ENCODE measurements at regions not wholly inside any gene's neighbourhood (a gene's known extent, or its start where the extent isn't known, plus 50 kb on each side); places are given as distances from the start of the nearest gene placed in this dataset.
"Not testable (repeated sequence)": the region's sequence is repeated elsewhere in the genome, so short reads cannot be mapped to it uniquely, and the experiment has no call there.

DNA sequence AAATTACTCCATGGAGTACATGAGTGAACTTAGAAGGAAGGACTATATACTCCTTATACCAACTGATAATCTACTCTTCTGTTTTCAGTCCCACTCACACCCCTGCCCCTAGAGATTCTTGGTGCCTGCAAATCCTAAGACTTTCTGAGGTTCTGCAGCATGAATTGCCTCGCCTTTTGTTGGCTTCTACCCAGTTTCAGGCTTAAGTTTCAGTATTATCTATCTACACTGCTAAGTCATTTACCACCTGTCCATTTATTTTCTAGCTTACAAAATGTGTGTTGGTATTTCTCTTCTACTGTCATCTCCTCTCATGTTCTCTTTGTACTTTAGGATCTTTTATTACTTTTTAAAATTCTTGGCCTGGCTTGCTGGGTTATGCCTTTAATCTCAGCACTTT, 94.4 kb upstream of the AMOT start:
- no peaks in the 10 kb centered on the region for H3K9me3 Mint-ChIP-seq (ENCODE audit: low read depth, unreplicated experiment)
- H3K27ac Mint-ChIP-seq (ENCODE audit: unreplicated experiment) = no peak overlapping the region
- DNase-seq = no peak
- no TSS peak for BruUV-seq (replicated peaks)
- H3K27me3 Mint-ChIP-seq (ENCODE audit: unreplicated experiment) = no peaks in the 10 kb centered on the region
- no peak overlapping the region for H3K4me3 Mint-ChIP-seq (ENCODE audit: low read depth, unreplicated experiment)
- CTCF ChIA-PET = no interaction called here
- no peaks in the 10 kb centered on the region for H3K4me1 Mint-ChIP-seq (ENCODE audit: low read depth, unreplicated experiment)
- TF ChIP-seq, protein P1, sequence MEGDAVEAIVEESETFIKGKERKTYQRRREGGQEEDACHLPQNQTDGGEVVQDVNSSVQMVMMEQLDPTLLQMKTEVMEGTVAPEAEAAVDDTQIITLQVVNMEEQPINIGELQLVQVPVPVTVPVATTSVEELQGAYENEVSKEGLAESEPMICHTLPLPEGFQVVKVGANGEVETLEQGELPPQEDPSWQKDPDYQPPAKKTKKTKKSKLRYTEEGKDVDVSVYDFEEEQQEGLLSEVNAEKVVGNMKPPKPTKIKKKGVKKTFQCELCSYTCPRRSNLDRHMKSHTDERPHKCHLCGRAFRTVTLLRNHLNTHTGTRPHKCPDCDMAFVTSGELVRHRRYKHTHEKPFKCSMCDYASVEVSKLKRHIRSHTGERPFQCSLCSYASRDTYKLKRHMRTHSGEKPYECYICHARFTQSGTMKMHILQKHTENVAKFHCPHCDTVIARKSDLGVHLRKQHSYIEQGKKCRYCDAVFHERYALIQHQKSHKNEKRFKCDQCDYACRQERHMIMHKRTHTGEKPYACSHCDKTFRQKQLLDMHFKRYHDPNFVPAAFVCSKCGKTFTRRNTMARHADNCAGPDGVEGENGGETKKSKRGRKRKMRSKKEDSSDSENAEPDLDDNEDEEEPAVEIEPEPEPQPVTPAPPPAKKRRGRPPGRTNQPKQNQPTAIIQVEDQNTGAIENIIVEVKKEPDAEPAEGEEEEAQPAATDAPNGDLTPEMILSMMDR (IDR thresholded peaks at IDR 0.05; ENCODE audit: unreplicated experiment) = no peak
- no peaks in the 10 kb centered on the region for H3K36me3 Mint-ChIP-seq (ENCODE audit: insufficient read depth, unreplicated experiment)
- intact Hi-C loops (cut with micrococcal nuclease; ENCODE audit: unreplicated experiment) = no loop called here

DNA sequence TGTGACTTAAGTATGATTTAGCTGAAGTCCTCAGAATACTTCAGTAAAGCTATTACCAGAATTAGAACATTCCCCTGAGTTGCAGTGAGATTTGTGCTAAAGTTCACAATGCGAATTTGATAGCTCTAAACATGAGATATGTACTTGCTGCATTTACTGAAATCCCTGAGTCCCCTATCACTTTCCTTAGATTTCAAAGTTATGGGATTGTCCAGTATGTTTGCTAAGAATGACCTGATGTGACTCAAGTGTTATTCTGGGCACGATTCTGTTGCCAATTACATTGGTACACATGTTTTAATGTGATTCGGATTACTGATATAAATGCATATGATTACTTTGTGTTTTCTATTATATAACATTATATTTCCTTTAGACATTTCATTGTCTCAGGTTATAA, 91.3 kb upstream of the AMOT start:
- DNase-seq = no peak
- TF ChIP-seq, protein P1 (IDR thresholded peaks at IDR 0.05; ENCODE audit: unreplicated experiment) = no peak
- CTCF ChIA-PET = no interaction called here
- Mint-ChIP-seq H3K4me1 (ENCODE audit: low read depth, unreplicated experiment) (no peaks in the 10 kb centered on the region), H3K27ac (ENCODE audit: unreplicated experiment) (no peak overlapping the region), H3K36me3 (ENCODE audit: insufficient read depth, unreplicated experiment) (no peaks in the 10 kb centered on the region), H3K27me3 (ENCODE audit: unreplicated experiment) (no peaks in the 10 kb centered on the region), H3K4me3 (ENCODE audit: low read depth, unreplicated experiment) (no peak overlapping the region), H3K9me3 (ENCODE audit: low read depth, unreplicated experiment) (no peaks in the 10 kb centered on the region)
- intact Hi-C loops (cut with micrococcal nuclease; ENCODE audit: unreplicated experiment) = no loop called here
- BruUV-seq (replicated peaks) = no TSS peak

DNA sequence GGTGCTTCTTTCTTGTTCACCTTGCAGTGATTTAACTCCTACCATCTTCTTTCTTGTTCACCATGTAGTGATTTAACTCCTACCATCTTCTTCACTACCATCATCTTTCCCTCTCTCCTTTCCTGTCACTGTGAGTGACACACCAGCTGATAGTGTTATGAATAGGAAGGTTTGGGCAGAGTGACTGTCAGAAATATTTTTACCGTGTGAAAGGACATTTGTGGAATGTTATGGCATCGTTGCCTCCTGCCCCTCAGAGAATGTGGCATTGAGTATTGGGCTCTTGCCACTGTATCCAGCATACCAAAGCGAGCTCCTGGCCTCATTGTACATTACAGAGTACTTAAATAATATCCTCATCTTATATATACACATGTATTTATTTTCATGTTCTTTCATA, 90.8 kb upstream of the AMOT start:
- no peaks in the 10 kb centered on the region for H3K36me3 Mint-ChIP-seq (ENCODE audit: insufficient read depth, unreplicated experiment)
- intact Hi-C loops (cut with micrococcal nuclease; ENCODE audit: unreplicated experiment) = no loop called here
- H3K27ac Mint-ChIP-seq (ENCODE audit: unreplicated experiment) = no peak overlapping the region
- no peaks in the 10 kb centered on the region for H3K27me3 Mint-ChIP-seq (ENCODE audit: unreplicated experiment)
- no peaks in the 10 kb centered on the region for H3K4me1 Mint-ChIP-seq (ENCODE audit: low read depth, unreplicated experiment)
- TF ChIP-seq, protein P1 (IDR thresholded peaks at IDR 0.05; ENCODE audit: unreplicated experiment) = no peak
- BruUV-seq (replicated peaks) = no TSS peak
- DNase-seq = no peak
- CTCF ChIA-PET = no interaction called here
- H3K4me3 Mint-ChIP-seq (ENCODE audit: low read depth, unreplicated experiment) = no peak overlapping the region
- H3K9me3 Mint-ChIP-seq (ENCODE audit: low read depth, unreplicated experiment) = no peaks in the 10 kb centered on the region

DNA sequence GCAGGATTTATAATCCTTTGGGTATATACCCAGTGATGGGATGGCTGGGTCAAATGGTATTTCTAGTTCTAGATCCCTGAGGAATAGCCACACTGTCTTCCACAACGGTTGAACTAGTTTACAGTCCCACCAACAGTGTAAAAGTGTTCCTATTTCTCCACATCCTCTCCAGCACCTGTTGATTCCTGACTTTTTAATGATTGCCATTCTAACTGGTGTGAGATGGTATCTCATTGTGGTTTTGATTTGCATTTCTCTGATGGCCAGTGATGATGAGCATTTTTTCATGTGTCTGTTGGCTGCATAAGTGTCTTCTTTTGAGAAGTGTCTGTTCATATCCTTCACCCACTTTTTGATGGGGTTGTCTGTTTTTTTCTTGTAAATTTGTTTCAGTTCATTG, 82.8 kb upstream of the AMOT start:
- not testable (repeated sequence) for H3K4me1 Mint-ChIP-seq (ENCODE audit: low read depth, unreplicated experiment)

DNA sequence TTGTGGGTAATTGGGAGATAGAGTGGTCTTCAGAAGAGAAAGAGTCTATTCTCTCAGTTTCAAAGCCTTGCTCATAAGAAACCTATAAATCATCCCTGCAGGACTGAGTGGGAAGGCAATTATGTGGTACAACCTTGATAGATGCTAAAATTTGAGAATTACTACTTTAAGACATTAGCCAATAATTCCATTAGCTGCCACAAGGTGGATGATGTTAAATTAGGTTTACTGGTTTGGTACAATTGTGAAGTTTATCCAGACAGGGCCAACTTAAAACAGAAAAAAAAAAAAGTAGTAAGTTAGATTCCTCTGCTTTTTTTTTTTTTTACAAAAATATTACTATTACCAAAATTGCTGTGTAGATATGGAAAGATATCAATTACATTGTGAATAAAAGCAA, 73.2 kb upstream of the AMOT start:
- intact Hi-C loops (cut with micrococcal nuclease; ENCODE audit: unreplicated experiment) = no loop called here
- no peak for DNase-seq
- peaks cover 2% of the 10 kb centered on the region for H3K9me3 Mint-ChIP-seq (ENCODE audit: low read depth, unreplicated experiment)
- no peak overlapping the region for H3K4me3 Mint-ChIP-seq (ENCODE audit: low read depth, unreplicated experiment)
- CTCF ChIA-PET = no interaction called here
- H3K36me3 Mint-ChIP-seq (ENCODE audit: insufficient read depth, unreplicated experiment) = no peaks in the 10 kb centered on the region
- TF ChIP-seq, protein P1 (IDR thresholded peaks at IDR 0.05; ENCODE audit: unreplicated experiment) = no peak
- BruUV-seq (replicated peaks) = no TSS peak
- no peaks in the 10 kb centered on the region for H3K4me1 Mint-ChIP-seq (ENCODE audit: low read depth, unreplicated experiment)
- no peak overlapping the region for H3K27ac Mint-ChIP-seq (ENCODE audit: unreplicated experiment)
- no peaks in the 10 kb centered on the region for H3K27me3 Mint-ChIP-seq (ENCODE audit: unreplicated experiment)

More for the DNA sequence above, 82.8 kb upstream of the AMOT start:
- H3K27ac Mint-ChIP-seq (ENCODE audit: unreplicated experiment); CTCF ChIA-PET; H3K4me3 Mint-ChIP-seq (ENCODE audit: low read depth, unreplicated experiment); H3K36me3 Mint-ChIP-seq (ENCODE audit: insufficient read depth, unreplicated experiment); H3K9me3 Mint-ChIP-seq (ENCODE audit: low read depth, unreplicated experiment); DNase-seq; BruUV-seq (replicated peaks); H3K27me3 Mint-ChIP-seq (ENCODE audit: unreplicated experiment); intact Hi-C loops (cut with micrococcal nuclease; ENCODE audit: unreplicated experiment): not testable (repeated sequence)

Data from Calu3 (cell line).